ENCODE measurements at regions not wholly inside any gene's neighbourhood (a gene's known extent, or its start where the extent isn't known, plus 50 kb on each side); places are given as distances from the start of the nearest gene placed in this dataset.

DNA sequence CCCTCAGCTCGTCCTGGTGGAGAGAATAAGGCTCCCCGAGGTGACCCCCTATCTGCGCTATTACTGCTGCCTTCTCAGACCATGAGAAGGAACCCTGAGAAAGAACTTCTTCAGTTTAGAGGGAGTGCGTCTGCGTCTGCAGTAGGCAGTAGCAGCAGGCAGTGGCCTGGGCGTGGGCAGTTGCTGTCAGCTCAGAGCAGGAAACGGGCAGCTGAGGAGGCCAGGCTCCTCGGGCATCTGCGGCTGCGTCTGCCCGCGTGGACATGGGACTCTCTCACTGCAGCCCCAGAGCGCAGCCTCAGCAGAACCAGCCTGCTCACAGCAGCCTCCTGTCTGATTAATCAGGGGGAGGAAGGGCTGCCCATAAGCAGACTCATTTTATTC is 49.8 kb upstream of the FCN1 start:
- DNase-seq (ENCODE audit: extremely low spot score) = no peak
- POLR2A ChIA-PET = no interaction called here
- CTCF ChIA-PET = interaction anchor here (0.5 kb wide), 1 partner anchor 327 kb away, joined by 3 read pairs; no protein-coding TSS in a partner anchor
- no peak for TF ChIP-seq SUZ12 (IDR thresholded peaks at IDR 0.05)
- TF ChIP-seq BHLHE40 (IDR thresholded peaks at IDR 0.05; ENCODE audit: borderline replicate concordance) = no peak
- TF ChIP-seq L3MBTL2 (conservative IDR thresholded peaks at IDR 0.05) = no peak
- TF ChIP-seq FOXM1 (IDR thresholded peaks at IDR 0.05; ENCODE audit: borderline replicate concordance) = no peak
- TF ChIP-seq CTBP1 (IDR thresholded peaks at IDR 0.05; ENCODE audit: borderline replicate concordance) = no peak

DNA sequence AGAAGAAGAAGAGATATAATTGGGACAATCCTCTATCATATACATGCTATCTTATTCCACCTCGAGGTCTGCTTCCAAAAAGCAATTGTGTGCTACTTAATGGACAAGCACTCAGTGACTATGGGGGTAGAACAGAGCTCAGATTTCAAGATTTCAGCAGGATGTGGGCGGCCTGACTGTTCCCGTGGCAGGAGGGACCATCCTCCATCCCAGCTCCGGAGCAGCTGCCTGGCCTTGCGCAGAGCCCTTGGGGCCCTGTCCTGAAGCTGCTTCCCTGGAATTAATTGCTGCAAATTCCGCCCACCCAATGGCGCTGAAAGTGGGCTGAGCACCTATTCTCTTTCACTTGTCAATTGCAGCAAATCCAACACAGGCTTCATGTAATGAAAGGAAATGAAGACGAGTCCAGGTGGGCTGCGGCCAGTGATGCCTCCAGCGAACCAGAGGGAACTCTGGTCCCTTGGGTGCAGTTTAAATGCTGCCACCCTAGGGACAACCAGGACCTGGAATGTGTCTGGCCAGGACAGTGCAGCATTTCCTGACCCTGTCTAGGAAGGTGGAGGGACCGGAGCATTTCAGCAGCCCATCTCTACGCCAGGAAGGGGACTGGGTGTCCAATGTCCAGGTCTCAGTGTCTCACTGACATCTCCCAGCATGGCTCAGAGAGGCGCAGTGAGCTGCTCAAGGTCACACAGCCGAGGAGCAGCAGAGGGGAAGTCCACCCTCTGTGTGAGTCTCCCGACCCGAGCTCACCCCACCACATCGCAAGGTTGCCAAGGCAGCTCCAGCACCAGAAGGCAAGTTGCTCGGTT is 50.5 kb upstream of the FCN1 start:
- POLR2A ChIA-PET = no interaction called here
- TF ChIP-seq BHLHE40 (IDR thresholded peaks at IDR 0.05; ENCODE audit: borderline replicate concordance) (no peak), ZNF384 (IDR thresholded peaks at IDR 0.05) (no peak)
- DNase-seq (ENCODE audit: extremely low spot score) = peak; percentile 32
- CTCF ChIA-PET = interaction anchor here (0.5 kb wide), 1 partner anchor 327 kb away, joined by 3 read pairs; no protein-coding TSS in a partner anchor

DNA sequence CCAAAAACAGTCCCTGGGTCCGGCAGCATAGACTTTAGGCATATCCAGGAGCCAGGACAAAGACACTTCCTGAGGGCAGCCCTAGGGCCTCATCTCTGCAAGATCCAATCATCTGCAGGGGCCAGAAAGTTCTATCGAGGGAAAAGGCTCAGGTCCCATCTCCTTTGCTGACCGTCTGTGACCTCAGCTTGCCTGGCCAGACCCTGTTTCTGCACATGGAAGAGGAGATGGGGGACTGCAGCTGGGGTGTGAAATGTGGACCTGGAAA is 51.0 kb upstream of the FCN1 start:
- CTCF ChIA-PET = no interaction called here
- TF ChIP-seq HDGF (IDR thresholded peaks at IDR 0.05; ENCODE audit: borderline replicate concordance) (no peak), FOXM1 (IDR thresholded peaks at IDR 0.05; ENCODE audit: borderline replicate concordance) (no peak), SP1 (IDR thresholded peaks at IDR 0.05) (no peak)
- POLR2A ChIA-PET = no interaction called here

DNA sequence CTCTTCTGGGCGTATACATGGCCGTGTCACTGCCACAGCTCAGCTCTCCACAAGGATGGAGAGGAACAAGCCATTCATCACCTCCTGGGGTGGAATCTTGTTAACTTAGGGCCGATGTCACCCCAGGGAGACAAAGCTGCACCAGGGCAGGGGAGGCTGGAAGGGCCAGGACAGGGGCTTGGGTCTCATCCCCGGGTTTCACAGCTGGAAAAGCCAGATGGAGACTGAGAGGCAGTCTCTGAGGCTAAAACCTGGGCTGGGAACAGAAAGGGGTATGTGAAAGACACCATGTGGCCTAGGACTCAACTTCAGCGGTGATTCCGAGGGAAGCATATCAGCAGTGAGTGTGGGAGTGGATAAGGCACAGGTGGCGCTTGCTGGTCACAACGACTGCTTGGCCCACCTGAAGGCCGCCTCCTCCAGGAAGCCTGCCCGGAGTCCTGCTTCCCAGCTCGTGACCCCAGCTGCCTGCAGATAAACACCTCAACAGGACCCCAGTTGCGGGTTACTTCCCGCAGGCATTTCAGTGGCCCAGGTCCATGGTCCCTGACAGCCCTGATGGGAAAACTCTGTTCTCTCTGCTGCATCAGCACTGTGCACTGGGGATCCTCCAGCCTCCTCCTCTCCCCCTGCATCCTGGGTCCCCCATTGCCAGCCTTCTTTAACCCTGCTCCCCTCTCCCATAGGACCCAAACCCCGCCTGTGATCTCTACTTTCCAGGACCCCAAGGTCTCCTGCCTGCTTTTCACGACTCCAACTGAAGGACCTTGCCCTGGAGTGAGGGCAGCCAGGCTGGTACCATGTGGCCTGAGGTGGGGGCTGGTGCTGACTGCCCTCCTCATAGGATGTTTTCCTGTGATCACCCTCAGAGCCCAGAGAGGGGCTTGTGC is 51.7 kb upstream of the FCN1 start:
- CTCF ChIA-PET = no interaction called here
- TF ChIP-seq LEF1 (IDR thresholded peaks at IDR 0.05; ENCODE audit: borderline replicate concordance) = no peak
- TF ChIP-seq SUZ12 (IDR thresholded peaks at IDR 0.05) = no peak
- no peak for TF ChIP-seq HDGF (IDR thresholded peaks at IDR 0.05; ENCODE audit: borderline replicate concordance)
- POLR2A ChIA-PET = no interaction called here
- DNase-seq (ENCODE audit: extremely low spot score) = no peak

More for the DNA sequence above, 51.0 kb upstream of the FCN1 start:
- no peak for DNase-seq (ENCODE audit: extremely low spot score)

DNA sequence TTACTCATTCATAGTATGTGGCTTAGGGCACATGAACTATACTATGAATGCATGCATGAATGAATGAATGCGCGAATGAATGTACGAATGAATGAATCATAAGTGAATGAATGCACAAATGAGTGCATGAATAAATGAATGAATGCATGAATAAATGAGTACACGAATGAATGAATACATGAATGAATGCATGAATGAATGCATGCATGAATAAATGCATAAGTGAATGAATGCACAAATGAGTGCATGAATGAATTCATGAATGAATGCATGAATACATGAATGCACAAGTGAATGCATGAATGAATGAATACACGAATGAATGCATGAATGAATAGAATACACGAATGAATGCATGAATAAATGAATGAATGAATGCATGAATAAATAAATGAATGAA is 52.5 kb upstream of the FCN1 start:
- CTCF ChIA-PET = no interaction called here
- POLR2A ChIA-PET = no interaction called here
- no peak for DNase-seq (ENCODE audit: extremely low spot score)
- TF ChIP-seq SUZ12 (IDR thresholded peaks at IDR 0.05) (no peak), ELF4 (IDR thresholded peaks at IDR 0.05) (no peak), ARNT (IDR thresholded peaks at IDR 0.05) (no peak), FOXM1 (IDR thresholded peaks at IDR 0.05; ENCODE audit: borderline replicate concordance) (no peak), LEF1 (IDR thresholded peaks at IDR 0.05; ENCODE audit: borderline replicate concordance) (no peak), HDGF (IDR thresholded peaks at IDR 0.05; ENCODE audit: borderline replicate concordance) (no peak)

DNA sequence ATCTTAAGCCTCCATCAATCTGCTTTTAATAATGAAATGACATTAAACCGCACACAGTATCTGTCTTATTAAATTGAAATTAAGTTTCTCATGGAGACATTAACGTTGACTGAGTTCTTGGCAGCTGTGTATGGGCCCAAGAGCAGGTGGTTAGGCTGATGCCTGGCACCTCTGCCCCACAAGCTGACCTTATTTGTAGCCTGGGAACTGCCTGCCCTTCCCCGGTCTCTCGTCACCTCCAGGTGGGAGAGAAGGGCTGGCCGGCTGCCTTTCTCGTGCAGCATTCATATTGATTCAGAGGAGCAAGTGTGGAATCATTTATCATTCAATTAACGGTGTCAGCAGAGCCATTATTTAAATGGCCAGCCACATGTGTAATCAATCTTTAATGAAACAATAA is 53.0 kb upstream of the FCN1 start:
- DNase-seq (ENCODE audit: extremely low spot score) = no peak
- TF ChIP-seq TARDBP (IDR thresholded peaks at IDR 0.05) (no peak), SP1 (IDR thresholded peaks at IDR 0.05) (no peak), NFRKB (IDR thresholded peaks at IDR 0.05) (no peak), ARNT (IDR thresholded peaks at IDR 0.05) (no peak), LEF1 (IDR thresholded peaks at IDR 0.05; ENCODE audit: borderline replicate concordance) (no peak), ZNF384 (IDR thresholded peaks at IDR 0.05) (no peak), HDGF (IDR thresholded peaks at IDR 0.05; ENCODE audit: borderline replicate concordance) (no peak), FOXA1 (IDR thresholded peaks at IDR 0.05) (no peak), FOXK2 (IDR thresholded peaks at IDR 0.05) (no peak), L3MBTL2 (conservative IDR thresholded peaks at IDR 0.05) (no peak), CTBP1 (IDR thresholded peaks at IDR 0.05; ENCODE audit: borderline replicate concordance) (no peak), BHLHE40 (IDR thresholded peaks at IDR 0.05; ENCODE audit: borderline replicate concordance) (no peak), SUZ12 (IDR thresholded peaks at IDR 0.05) (no peak), FOXM1 (IDR thresholded peaks at IDR 0.05; ENCODE audit: borderline replicate concordance) (no peak)
- TF ChIP-seq, protein P1, sequence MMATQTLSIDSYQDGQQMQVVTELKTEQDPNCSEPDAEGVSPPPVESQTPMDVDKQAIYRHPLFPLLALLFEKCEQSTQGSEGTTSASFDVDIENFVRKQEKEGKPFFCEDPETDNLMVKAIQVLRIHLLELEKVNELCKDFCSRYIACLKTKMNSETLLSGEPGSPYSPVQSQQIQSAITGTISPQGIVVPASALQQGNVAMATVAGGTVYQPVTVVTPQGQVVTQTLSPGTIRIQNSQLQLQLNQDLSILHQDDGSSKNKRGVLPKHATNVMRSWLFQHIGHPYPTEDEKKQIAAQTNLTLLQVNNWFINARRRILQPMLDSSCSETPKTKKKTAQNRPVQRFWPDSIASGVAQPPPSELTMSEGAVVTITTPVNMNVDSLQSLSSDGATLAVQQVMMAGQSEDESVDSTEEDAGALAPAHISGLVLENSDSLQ (IDR thresholded peaks at IDR 0.05) = no peak
- ChIA-PET CTCF (no interaction called here), POLR2A (no interaction called here)

DNA sequence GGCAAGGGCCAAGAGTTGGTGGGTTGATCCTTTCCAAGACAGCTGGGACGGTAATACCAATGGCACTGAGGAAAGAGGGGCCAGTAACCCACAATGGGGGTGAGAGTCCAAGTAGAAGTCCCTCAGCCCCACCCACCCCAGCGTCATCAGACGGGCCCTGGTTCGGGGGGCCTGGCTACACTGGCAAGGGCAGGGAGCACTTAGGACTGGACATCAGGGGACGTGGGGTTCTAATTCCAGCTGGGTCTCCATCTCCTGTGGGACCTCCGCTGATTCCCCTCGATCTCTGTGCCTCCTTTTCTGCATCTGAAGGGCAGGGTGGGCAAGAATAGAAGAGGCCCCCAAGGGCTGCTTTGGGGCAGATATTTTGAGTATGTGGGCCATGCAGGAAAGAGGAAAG is 53.5 kb upstream of the FCN1 start:
- CTCF ChIA-PET = interaction anchor here (0.6 kb wide), 1 partner anchor 281 kb away, joined by 3 read pairs; no protein-coding TSS in a partner anchor
- POLR2A ChIA-PET = no interaction called here

More for the DNA sequence above, 53.5 kb upstream of the FCN1 start:
- TF ChIP-seq, protein P1 (IDR thresholded peaks at IDR 0.05) = no peak
- TF ChIP-seq BHLHE40 (IDR thresholded peaks at IDR 0.05; ENCODE audit: borderline replicate concordance) = no peak
- TF ChIP-seq ELF4 (IDR thresholded peaks at IDR 0.05) = no peak
- no peak for TF ChIP-seq NFRKB (IDR thresholded peaks at IDR 0.05)
- no peak for DNase-seq (ENCODE audit: extremely low spot score)

Data from HEK293T (cell line).